ENCODE measurements at regions not wholly inside any gene's neighbourhood (a gene's known extent, or its start where the extent isn't known, plus 50 kb on each side); places are given as distances from the start of the nearest gene placed in this dataset.
"Not testable (repeated sequence)": the region's sequence is repeated elsewhere in the genome, so short reads cannot be mapped to it uniquely, and the experiment has no call there.

DNA sequence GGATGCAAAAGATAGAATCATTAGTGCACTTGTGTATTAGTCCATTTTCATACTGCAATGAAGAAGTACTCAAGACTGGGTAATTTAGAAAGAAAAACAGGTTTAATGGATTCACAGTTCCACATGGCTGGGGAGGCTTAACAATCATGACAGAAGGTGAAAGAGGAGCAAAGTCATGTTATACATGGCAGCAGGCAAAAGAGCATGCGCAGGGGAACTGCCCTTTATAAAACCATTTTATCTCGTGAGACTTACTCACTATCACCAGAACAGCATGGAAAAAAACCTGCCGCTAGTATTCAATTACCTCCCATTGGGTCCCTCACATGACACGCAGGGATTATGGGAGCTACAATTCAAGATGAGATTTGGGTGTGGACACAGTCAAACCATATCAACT lies 129.4 kb downstream of the SCG2 start:
- no peak for DNase-seq

DNA sequence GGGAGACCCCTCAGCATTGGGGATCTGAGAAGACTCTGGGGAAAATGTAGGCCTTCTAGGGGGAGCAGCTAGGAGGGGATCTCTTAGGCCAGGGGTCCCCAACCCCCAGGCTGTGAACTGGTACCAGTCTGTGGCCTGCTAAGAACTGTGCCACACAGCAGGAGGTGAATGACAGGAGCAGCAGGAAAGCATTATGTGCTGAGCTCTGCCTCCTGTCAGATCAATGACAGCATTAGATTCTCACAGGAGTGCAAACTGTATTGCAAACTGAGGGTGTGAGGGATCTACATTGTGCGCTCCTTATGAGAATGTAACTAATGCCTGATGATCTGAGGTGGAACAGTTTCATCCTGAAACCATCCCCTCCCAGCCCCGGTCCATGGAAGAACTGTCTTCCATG lies 127.3 kb downstream of the SCG2 start:
- DNase-seq: no peak

DNA sequence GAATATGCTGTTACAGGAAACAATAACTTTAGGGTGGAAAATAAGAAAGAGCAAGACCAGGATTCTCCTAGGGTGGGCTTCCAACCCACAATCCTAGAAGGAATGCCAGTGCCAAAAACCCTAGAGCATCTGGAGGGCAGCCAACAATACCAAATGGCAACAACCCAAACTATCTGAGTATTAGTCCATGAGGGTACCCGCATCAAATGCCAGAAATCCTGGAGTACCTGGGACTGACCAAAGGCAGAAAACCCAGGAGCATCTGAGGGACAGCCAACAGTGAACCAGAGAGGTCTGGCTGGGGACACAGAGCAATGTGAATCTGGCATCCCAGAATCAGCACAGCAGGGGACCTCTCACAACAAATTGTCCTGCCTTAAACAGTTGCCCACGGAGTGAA lies 126.3 kb downstream of the SCG2 start:
- DNase-seq: no peak

DNA sequence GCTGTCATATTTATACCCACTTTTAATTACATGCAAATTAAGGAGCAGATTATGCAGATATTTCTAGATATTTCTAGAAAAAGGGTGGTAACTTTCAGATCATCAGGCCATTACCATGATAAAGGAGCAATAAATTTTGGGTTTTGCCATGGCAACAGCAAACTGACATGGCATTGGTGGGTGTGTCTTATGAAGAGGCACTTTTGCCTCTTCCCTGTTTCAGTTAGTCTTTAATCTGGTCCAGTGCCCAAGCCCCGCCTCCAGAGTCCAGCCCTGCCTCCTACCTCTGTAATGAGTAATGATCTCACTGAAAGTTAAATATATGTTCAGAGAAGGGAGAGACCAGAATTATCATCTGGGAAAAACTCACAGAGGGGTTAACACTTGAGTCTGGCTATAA lies 124.8 kb downstream of the SCG2 start:
- no peak for DNase-seq

DNA sequence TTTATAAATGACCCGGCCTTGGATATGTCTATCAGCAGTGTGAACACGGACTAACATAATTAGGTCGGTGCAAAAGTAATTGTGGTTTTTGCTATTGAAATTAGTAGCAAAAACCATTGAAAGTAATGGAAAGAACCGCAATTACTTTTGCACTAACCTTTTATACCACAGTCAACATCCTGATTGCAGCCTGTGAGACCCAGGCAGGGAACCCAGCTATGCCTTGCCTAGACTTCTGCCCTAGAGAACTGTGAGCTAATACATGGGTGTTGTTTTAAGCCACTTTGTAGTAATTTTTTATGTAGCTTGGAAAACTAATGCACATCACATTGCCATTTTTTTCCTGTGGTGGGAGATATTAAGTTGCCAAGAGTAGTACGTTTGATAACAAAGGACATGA lies 120.7 kb downstream of the SCG2 start:
- no peak for DNase-seq

DNA sequence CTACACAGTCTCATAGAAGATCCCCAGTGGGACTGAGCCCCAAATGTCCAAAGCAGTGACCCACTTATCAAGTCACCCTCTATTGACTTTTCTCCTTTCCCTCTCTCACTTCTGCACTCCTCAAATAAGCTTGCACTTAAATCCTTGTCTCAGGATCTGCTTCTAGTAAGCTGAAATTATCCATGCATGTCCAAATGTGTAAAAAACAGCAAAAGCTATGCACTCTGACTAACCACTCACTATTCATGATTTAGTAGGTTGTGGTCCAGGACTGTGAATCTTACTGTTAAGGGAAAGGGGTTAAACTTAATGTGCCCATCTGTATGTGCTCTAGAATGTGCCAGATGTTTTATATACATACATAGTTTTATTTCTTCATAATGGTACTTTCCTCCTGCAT lies 115.4 kb downstream of the SCG2 start:
- no peak for DNase-seq

DNA sequence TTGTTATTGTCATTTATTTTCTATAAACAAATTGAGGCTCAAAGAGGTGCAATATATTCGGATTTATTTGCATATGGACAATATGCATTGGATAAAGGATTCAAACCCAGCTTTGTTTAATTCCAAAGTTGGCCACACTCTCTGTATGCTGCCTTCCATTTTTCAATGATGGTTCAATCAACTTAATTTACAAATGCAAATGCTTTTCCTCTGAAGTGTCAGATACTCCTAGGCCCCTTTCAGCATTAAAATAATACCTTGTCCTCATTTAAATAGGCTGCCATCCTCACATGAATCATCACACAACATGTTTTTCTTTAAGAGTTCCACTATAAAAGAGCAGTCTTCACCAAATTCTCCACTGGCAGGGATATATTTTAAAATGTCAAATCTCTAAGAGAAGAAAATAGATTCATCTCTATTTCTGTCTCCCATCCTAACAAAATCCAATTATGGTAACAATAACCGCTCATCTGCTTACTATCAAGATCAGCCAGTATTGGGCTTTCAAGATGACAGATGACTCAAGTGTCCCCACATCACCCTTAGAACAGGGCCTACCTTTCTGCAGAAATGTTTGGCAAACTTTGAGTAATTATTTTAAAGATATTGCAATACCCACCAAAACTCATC lies 114.8 kb downstream of the SCG2 start:
- no peak for DNase-seq

DNA sequence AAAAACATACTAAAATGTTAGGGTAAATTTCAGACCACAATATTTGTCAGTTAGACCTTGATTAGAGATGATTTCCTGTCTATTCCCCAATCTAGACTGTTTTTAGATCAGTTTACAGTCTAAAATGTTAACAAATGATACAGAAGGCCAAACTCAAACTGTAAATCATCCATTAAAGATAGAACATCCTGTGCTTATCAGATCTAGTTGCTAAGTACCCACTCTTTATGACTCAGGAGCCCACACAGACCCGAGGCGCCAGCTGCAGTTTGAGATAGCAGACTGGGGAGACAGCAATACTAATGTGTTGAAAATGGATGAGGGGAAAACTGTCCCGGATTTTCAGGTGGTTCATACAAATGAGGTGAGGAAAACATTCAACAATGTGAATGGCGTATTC lies 113.3 kb downstream of the SCG2 start:
- DNase-seq: no peak

DNA sequence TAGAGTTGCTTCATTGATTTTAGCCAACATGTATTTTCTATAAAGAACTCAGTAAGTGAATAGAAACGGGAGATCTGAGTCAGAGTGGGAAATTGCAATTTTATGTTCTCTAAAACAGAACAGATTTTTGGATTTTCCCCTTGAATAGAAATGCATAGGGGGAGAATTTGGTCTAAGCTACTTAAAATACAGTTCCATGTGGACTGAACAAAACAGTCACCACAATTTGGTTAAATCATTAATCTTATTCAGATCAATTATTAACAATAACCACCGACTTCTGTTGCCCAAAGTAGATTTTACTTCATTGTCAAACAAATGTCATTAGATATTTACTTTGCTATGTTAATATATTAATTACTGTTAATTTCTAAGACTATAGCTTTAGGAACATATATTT lies 107.7 kb downstream of the SCG2 start:
- no peak for DNase-seq

DNA sequence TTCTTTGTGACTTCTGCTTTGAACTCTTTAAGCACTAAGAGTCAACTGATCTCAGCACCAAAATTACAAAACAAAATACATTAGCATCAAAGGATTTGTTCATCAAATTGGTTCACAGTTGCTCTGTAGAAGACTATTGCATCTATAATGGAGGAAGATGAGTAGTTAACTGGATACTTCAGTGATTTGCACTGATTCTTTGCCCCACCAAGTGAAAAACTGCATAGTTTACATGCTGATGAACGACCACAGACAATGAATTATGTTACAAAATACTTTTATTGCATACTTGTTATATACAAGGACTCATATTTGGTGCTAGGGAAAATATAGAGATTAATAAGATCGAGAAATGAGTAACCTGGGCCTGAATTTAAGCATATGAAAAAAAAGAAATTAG lies 107.2 kb downstream of the SCG2 start:
- DNase-seq: no peak

DNA sequence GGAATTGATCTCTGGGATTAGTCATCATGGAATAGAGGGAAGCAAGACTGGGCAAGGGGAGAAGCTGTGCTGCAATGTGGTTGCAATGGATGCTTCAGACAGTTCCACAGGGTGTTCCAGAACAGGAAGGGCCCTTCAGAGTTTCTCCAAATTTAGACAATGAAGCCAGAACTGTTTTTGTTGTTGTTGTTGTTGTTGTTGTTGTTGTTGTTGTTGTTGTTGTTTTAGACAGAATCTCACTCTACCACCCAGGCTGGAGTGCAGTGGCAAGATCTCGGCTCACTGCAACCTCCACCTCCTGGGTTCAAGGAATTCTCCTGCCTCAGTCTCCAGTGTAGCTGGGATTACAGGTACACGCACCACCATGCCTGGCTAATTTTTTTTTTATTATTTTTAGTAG lies 105.3 kb downstream of the SCG2 start:
- DNase-seq: not testable (repeated sequence)

DNA sequence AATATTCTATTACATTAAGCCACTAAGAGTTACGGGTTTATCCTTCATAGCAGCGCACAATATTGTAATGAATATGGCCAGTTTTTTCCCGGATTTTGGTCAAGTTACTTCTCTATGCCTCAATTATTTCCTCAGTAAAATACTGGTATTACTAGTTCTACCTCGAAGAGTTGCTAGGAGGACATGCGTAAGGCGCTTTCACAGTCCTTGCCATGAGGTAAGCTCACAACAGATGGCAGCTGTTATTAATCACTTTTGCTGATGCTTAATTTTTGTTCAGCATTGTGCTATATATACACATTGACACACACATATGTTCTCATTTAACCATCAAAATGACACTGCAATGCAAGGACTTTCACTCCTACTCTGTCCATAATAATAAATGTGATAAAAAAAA lies 101.5 kb downstream of the SCG2 start:
- no peak for DNase-seq

DNA sequence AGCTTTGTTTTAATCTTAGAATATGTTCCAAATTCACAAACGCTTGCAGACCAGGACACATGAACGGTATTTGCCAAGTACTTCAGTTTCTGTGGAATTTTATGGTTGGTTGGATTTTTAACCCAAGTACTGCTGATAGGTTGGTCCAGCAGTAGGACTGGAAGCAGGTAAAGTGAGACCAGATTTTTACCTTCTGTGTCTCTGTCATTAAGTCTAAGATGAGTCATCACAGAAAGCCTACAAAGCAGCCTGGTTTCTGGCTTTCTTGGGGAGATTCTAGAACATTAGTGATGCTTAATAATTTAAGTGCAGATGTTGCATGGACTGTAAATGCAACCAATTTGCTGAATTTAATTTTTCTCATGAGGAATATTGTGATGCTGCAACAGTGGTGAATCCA lies 100.5 kb downstream of the SCG2 start:
- DNase-seq: no peak

DNA sequence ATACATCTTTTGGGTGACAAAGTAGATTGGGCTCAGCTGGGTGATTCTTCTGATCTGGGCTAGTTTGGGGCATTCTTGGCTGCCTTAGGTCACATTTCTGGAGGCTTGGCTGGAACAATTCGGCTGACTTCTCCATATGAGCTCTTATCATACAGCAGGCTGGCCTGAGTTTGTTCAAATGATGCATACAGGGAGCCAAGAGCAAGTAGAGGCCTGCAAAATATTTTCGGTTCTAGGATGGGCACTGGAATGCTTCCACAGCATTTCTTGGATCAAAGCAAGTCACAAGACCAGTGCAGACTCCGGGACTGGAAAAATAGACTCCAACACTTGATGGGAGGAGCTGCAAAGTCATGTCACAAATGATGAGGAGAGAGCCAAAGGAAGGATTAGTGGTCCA lies 98.4 kb downstream of the SCG2 start:
- no peak for DNase-seq

DNA sequence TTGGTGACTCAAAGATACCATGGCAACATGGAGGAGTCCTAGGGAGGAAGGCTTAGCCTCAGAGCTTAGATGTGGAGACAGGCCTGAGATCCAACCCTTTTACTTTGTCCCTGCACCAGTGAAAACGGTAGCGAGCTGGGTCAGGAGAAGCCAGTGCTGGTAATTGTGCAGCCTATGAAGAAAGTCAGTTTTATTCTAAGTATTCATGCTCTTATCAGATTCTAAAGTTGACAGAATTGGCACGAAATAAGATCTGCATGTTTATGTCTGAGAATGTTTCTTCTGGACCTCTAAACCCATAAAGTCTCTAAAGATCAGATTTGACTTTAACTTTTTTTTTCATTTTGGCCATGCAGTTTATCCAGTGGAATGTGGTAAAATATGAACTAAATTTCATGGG lies 93.8 kb downstream of the SCG2 start:
- no peak for DNase-seq

DNA sequence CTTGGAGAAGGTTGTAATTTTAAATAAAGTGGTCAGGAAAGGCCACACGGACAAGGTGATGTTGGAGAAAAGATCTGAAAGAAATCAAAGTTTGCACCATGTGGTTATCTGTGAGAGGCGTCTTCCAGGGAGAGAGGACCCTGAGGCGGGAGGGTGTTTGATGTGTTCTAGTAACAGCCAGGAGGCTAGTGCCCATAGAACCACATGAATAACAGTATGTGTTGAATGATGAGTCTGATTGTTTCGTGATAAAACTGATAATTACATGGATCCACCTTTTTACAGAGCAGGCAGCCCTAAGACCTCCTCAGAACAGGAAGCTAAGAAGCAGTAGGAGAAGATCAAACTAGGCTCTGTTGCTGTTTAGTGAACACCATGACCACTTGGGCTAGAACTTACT lies 91.4 kb downstream of the SCG2 start:
- no peak for DNase-seq

DNA sequence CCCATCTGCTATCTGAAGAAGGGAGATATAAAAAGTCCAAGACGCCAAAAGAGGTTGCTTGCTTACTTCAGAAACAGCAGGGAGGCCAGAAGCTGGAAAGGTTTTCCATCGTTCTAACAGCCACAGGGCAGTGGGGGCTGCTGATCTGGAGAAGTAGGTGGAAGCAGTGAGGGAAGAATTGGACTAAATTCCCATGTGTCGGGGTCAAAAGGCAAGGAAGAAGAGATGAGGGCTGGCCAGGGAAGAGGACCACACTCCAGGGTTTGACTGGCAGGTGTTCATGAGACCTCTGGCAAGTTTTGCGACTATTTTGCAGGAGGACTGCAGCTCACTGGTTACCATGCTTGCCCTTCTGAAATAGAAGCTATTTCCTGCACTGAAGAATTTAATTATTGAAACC lies 91.0 kb downstream of the SCG2 start:
- no peak for DNase-seq

DNA sequence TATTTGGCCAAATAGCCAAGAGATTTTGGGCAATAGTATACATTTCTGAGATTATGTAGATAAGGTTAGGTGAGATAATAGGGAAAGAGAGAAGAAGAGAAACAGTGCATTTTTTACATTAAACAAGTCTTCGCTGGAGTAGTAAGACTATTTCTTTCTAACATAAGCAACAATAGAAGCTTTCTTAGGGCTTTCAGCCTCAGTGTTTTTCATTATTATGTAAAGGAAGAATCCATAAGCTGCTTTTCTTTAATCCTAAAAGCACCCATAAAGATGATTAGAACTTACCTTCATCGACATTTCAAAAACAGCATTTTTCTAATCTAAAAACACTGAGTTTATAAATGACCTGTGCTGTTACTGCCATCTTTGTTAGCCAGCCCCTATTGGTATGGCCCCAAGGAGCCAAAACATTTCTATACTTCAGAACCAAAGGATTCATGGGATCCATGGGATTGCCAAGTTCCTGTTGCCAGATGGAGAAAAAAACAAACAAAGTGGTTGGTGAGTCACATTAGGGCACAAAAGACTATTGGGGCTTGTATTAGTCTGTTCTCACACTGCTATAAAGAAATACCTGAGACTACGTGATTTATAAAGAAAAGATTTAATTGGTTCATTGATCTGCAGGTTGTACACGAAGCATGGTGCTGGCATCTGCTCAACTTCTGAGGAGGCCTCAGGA lies 88.2 kb downstream of the SCG2 start:
- no peak for DNase-seq

DNA sequence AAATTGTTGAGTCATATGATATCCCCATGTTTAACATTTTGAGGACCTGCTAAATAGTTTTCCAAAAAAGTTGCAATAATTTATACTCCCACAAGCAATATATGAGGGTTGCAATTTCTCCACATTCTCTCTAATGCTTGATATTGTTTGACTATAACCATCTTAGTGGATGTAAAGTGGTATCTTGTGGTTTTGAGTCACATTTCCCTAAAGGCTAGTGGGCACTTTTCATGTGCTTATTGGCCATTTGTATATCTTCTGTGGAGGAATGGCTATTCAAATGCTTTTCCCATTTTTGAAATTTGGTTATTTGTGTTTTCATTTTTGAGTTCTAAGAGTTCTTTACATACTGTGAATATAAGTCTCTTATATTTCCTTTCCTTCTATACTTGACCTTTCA lies 82.7 kb downstream of the SCG2 start:
- DNase-seq: no peak

DNA sequence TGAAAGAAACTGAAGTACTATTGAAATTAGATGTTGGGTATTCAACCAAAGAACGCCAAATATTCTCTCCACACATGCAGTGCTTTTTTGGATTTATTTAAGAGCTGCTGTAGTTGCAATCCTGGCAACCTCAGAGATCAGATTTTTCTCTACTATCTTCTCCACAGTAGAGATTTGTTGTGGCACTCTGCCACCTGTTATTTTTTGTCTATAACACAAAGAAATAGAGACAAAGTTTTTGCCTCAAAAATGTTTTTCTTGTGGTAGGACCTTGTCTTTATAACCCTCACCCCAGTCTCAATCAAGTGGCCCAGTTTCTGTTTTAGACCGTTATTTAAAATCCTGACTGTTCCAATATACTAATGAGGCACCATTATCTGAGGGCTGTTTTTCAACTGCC lies 79.4 kb downstream of the SCG2 start:
- no peak for DNase-seq

DNA sequence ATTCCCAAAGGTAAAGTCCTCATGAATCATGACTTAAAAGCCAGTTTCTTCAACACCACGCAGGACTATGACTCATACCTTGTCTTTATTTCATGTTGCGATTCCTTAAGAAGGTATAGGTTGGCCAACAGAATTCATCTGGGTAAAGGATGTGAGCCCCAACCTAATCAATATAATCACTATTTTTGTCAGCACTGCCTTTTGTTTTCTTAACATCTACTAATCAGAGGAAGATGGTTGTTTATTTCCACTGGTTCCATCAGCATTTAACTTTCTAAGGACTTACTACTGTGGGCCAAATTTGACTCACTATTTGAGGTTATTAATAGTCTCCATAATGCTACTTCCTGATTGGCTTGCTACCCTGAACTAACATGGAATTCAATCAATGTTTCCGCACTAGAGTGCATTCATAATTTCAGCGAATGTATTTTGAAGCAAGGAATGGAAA lies 78.6 kb downstream of the SCG2 start:
- DNase-seq: no peak

DNA sequence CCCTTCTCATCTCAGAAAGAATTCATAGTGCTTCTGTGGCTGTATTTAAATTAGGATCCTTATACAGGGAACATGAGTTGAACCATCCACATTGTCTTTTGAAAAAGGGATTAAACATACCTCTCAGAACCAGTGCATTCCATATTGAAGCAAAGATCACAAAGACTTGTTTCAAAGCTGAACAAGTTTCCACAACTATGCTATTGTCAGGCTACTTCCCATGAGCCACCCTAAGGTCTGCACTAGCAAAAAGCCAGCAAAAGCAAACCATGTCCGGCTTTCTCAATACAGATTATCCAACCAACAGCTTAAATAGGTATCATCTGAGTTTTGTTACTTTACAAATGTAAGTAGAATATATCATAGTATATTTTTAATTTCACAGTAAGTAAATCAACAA lies 78.1 kb downstream of the SCG2 start:
- DNase-seq: no peak

DNA sequence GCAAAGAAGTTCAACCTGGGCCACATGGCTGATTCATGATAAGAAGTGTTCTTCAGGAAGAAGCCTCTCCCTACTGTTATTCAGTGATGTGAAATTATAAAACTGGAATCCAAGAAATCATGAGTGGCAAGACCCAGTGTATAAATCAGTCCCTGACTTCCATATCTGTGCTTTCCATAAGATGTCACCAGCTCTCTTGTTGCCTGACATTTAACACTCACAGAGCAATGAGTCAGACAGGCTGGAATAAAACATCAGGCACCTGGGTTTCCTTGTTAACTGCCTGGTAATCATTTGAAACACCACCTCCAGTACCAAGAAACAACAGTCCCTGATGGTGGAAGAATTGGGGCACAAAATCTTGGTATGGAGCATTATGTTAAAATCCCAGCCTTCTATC lies 76.1 kb downstream of the SCG2 start:
- no peak for DNase-seq

DNA sequence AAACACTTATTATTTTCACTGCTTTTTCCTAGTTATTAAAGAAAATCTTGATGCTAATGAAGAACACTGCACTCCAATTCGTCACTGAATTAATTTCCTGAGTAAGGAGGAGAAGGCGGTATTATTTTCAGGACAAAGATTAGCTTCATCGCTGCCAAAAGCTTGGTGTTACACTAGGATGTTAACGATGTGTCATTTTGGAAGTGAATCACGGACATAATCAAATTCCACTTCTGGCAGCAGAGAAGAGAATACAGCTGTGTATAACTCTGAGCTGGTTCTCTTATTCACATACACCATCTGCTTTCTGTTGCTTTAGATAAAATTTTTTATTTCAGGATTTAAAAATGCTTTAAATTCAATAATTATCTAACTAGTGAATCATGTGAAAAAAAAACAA lies 74.1 kb downstream of the SCG2 start:
- no peak for DNase-seq

DNA sequence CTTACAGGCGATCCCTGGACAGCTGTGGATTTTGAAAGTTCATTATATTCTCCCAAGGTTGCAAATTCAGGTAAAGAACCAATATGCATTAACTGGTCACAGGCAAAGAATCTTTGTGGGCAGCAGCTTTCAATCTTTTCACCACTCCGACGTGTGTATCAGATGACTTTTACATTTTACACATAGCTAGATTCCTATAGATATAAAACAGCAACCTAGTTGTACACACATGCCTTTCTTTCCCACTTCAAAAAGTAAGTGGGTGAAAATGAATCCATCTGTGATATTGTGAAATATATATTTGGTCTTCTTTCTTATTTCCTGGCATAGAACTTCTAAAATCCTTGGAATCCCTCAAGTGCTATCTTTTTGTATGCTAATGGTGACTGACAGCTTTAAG lies 72.5 kb downstream of the SCG2 start:
- no peak for DNase-seq
